22Rv1 (cell line): ENCODE measurements at regions not wholly inside any gene's neighbourhood (a gene's known extent, or its start where the extent isn't known, plus 50 kb on each side); places are given as distances from the start of the nearest gene placed in this dataset.

Experiments
- CTCF ChIP-seq: fragments of 450-650 bp; IDR thresholded peaks from 2 replicates; pipeline ENCODE4 v1.5.1; 2017; ENCODE audit warnings: mild to moderate bottlenecking
- ZFX ChIP-seq: fragments of 450-650 bp; IDR thresholded peaks from 2 replicates; pipeline ENCODE4 v1.6.1; 2017; ENCODE audit warnings: antibody characterized with exemption, borderline replicate concordance

GRCh38 chr3:27010834-27011233 is 358.3 kb downstream of the NEK10 start:
- TF ChIP-seq CTCF (no peak), ZFX (no peak)
